ENCODE measurements at regions not wholly inside any gene's neighbourhood (a gene's known extent, or its start where the extent isn't known, plus 50 kb on each side); places are given as distances from the start of the nearest gene placed in this dataset.

DNA sequence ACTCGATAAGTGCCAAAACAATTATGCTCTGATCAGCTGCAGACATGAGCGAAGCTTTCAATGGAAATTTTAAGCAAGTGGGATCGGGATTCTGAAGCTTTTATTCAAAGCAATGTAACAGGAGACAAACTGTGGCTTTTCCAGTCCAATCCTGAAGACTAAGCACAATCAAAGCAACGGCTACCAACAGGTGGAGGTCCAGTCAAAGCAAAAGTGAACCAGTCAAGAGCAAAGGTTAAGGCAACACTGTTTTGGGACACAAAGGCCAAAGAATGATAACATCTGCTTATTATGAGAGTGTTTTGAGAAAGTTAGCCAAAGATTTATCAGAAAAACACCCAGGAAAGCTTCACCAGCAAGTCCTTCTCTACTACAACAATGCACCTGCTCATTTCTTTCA lies 170.1 kb downstream of the SEC16B start:
- ChIA-PET POLR2A (interaction anchor here (0.6 kb wide), 1 partner anchor 93 kb away, joined by 3 read pairs; no protein-coding TSS in a partner anchor), CTCF (no interaction called here)
- TF ChIP-seq, protein P1, sequence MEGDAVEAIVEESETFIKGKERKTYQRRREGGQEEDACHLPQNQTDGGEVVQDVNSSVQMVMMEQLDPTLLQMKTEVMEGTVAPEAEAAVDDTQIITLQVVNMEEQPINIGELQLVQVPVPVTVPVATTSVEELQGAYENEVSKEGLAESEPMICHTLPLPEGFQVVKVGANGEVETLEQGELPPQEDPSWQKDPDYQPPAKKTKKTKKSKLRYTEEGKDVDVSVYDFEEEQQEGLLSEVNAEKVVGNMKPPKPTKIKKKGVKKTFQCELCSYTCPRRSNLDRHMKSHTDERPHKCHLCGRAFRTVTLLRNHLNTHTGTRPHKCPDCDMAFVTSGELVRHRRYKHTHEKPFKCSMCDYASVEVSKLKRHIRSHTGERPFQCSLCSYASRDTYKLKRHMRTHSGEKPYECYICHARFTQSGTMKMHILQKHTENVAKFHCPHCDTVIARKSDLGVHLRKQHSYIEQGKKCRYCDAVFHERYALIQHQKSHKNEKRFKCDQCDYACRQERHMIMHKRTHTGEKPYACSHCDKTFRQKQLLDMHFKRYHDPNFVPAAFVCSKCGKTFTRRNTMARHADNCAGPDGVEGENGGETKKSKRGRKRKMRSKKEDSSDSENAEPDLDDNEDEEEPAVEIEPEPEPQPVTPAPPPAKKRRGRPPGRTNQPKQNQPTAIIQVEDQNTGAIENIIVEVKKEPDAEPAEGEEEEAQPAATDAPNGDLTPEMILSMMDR (IDR thresholded peaks at IDR 0.05; ENCODE audit: control extremely low read depth, extremely low read depth, low read depth, missing control alignments), result no peak
- no peak for DNase-seq (ENCODE audit: extremely low spot score)

DNA sequence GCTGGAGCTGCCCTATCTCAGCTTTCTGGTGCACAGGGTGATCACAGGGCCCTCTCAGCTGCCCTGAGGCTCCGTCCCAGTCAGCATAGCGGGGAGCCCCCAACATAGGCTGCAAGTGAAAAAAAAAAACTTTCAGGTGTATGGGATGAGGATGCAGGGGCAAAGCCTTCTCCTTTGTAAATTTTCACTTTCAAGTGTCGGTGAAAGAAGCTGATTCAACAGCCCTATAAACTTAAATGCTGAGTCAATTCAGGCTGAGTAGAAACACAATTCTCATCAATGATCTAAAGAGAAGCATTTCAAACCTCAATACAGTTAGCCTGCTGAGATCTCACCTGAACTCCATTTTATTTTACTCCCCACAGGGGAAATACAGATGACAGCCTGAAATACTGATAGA lies 171.2 kb downstream of the SEC16B start:
- POLR2A ChIA-PET, result no interaction called here
- CTCF ChIA-PET, result no interaction called here
- TF ChIP-seq, protein P1 (IDR thresholded peaks at IDR 0.05; ENCODE audit: control extremely low read depth, extremely low read depth, low read depth, missing control alignments), result no peak
- no peak for DNase-seq (ENCODE audit: extremely low spot score)

DNA sequence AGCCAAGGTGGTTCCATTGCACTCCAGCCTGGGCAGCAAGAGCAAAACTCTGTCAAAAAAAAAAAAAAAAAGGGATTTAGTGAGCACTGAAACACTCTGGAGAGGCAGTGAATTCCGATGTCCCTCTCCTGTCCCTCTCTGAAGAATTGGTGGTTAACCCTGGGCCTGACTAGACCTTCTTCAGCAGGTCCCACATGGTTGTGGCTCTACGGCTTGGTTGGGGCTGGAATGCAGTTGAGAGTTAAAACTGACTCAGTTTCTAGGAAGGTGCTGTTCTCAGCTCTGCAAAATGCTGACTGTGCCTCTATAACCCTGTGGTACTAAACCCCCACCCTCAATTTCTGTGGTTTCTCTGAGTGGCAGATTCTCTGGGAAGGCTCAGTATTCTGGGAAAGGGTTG lies 173.3 kb downstream of the SEC16B start:
- no peak for DNase-seq (ENCODE audit: extremely low spot score)
- POLR2A ChIA-PET, result no interaction called here
- TF ChIP-seq, protein P1 (IDR thresholded peaks at IDR 0.05; ENCODE audit: control extremely low read depth, extremely low read depth, low read depth, missing control alignments), result no peak
- CTCF ChIA-PET, result interaction anchor here (3.4 kb wide), 1 partner anchor 12 kb away, joined by 16 read pairs; no protein-coding TSS in a partner anchor

DNA sequence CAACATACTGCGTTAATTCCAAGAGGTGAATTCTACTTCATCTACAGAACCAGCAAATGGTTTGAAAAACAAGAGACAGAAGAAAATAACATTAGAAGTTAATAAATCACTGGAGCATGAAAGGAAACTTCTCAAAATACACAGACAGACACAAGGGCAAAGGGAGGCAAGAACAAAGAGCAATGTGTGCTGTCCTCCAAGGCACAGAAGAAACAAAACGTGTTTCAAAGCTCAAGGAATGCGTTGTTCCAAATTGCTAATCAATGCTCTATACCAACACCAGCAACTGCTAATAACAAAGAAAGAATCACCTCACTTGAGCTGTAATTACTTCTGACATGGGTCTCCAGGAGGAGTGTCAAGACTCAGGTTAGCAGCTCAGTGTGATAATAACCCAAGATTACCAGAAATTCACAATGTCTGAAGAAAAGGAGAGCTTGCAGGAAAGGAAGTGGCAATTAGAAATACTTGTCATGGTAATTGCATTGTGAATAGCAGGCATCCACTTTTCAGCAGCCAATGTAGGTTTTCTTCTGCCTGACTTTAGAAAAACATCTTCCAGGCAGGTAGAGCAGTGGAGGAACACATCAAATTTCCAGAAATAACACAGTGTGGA lies 175.4 kb downstream of the SEC16B start:
- CTCF ChIA-PET, result interaction anchor here (3.4 kb wide), 1 partner anchor 10 kb away, joined by 16 read pairs; no protein-coding TSS in a partner anchor
- POLR2A ChIA-PET, result no interaction called here
- DNase-seq (ENCODE audit: extremely low spot score), result no peak
- TF ChIP-seq, protein P1 (IDR thresholded peaks at IDR 0.05; ENCODE audit: control extremely low read depth, extremely low read depth, low read depth, missing control alignments), result no peak

DNA sequence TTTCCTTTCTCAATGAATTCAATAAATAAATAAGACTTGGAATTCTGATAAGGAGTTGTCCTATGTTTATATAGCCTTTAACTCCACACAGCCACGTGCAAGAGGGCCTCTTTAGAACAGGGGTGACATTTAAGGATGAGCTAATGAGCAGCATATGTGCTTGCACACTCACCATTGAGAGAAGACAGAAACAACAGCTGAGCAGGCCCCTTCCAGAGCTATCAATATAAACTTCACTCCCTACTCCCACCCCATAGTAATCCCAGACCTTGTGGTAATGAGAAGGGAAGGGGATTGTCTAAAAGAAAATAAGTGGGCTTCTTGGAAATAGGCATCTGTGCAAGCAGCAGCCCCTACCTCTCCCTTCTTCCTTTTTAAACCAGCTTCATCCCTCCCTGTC lies 176.0 kb downstream of the SEC16B start:
- CTCF ChIA-PET, result interaction anchor here (1.6 to 3.8 kb wide), 3 partner anchors 8 to 13 kb away, joined by 4 to 16 read pairs (median 13); no protein-coding TSS in a partner anchor
- TF ChIP-seq, protein P1 (IDR thresholded peaks at IDR 0.05; ENCODE audit: control extremely low read depth, extremely low read depth, low read depth, missing control alignments), result no peak
- POLR2A ChIA-PET, result no interaction called here
- DNase-seq (ENCODE audit: extremely low spot score), result no peak

DNA sequence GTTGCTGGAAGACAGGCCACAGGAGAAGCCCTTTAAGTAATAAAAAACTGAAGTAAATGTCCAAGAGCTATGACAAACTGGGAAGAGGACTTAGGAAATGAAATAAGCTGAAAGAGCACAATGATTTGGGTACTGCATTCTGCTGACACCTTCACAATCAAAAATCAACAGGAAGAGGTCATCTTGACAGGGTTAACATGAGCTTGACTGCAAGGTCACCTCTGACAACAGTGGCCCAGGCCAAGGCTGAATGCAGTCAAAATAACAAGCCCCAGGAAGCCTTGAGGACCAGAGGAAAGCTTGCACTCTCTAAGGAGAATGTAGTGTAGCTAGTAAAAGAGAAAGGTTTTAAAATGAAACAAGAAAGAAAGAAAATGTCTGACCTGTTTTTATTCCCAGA lies 179.3 kb downstream of the SEC16B start:
- POLR2A ChIA-PET, result no interaction called here
- CTCF ChIA-PET, result interaction anchor here (1.6 to 3.8 kb wide), 2 partner anchors 12 to 15 kb away, joined by 5 to 13 read pairs; no protein-coding TSS in a partner anchor
- no peak for DNase-seq (ENCODE audit: extremely low spot score)
- TF ChIP-seq, protein P1 (IDR thresholded peaks at IDR 0.05; ENCODE audit: control extremely low read depth, extremely low read depth, low read depth, missing control alignments), result no peak
